CD14-positive monocyte (primary cell): ENCODE measurements at regions not wholly inside any gene's neighbourhood (a gene's known extent, or its start where the extent isn't known, plus 50 kb on each side); places are given as distances from the start of the nearest gene placed in this dataset.
"Not testable (repeated sequence)": the region's sequence is repeated elsewhere in the genome, so short reads cannot be mapped to it uniquely, and the experiment has no call there.

Experiments
- DNase-seq, 3 donors: peaks; one replicate each; pipeline ENCODE4 v3.0.0-alpha.2; 2011 to 2022
- H2AFZ ChIP-seq: 2 replicates; pipeline ENCODE4 v1.6.0; 2012; ENCODE audit warnings: mild to moderate bottlenecking, low read depth, low read length, inconsistent platforms; ENCODE audit not compliant: insufficient read depth, poor library complexity, severe bottlenecking
- H3K27ac ChIP-seq, 2 donors: 1 replicate in 1 of 2; 2 replicates in 1 of 2; pipeline ENCODE4 v1.5.1; 2012 to 2013; ENCODE audit warnings: low read length in 2 of 2, control low read depth in 1 of 2, inconsistent platforms in 1 of 2, low read depth in 1 of 2, mild to moderate bottlenecking in 1 of 2
- H3K27me3 ChIP-seq, 2 donors: one replicate each; pipeline versions ENCODE4 v1.6.0 to v1.6.1; 2011 to 2013; ENCODE audit warnings: low read length in 2 of 2; ENCODE audit not compliant: control insufficient read depth in 2 of 2, insufficient read depth in 2 of 2
- H3K36me3 ChIP-seq, 2 donors: replicated peaks in 1 of 2; 1 replicate in 1 of 2; 2 replicates in 1 of 2; pipeline versions ENCODE4 v1.5.1 to v1.6.1; 2012 to 2013; ENCODE audit warnings: low read length in 2 of 2, control low read depth in 1 of 2, inconsistent platforms in 1 of 2, mild to moderate bottlenecking in 1 of 2; ENCODE audit not compliant: insufficient read depth in 2 of 2, control insufficient read depth in 1 of 2
- H3K4me1 ChIP-seq, 2 donors: 1 replicate in 1 of 2; 2 replicates in 1 of 2; pipeline versions ENCODE4 v1.5.1 to v1.6.1; 2012 to 2013; ENCODE audit warnings: low read length in 2 of 2, control low read depth in 1 of 2, inconsistent platforms in 1 of 2, mild to moderate bottlenecking in 1 of 2, moderate library complexity in 1 of 2; ENCODE audit not compliant: insufficient read depth in 2 of 2, control insufficient read depth in 1 of 2
- H3K4me2 ChIP-seq: replicated peaks from 2 replicates; pipeline ENCODE3; 2012; ENCODE audit warnings: low read length, moderate library complexity, mild to moderate bottlenecking; ENCODE audit not compliant: poor library complexity, severe bottlenecking; ENCODE audit errors: extremely low read depth
- H3K4me3 ChIP-seq, 3 experiments: fragments of 200-600 bp in 1 of 3; sonication (generic) in 1 of 3; replicated peaks in 1 of 3; 1 replicate in 2 of 3; 2 replicates in 1 of 3; pipeline ENCODE4 v1.5.1; 2011 to 2013; ENCODE audit warnings: low read length in 3 of 3, mild to moderate bottlenecking in 3 of 3, control low read depth in 2 of 3, low read depth in 2 of 3, inconsistent platforms in 1 of 3, moderate library complexity in 1 of 3
- H3K79me2 ChIP-seq: 2 replicates; pipeline ENCODE4 v1.6.0; 2012; ENCODE audit warnings: mild to moderate bottlenecking, control low read depth, inconsistent platforms, low read length, moderate library complexity; ENCODE audit not compliant: insufficient read depth
- H3K9ac ChIP-seq: 2 replicates; pipeline ENCODE4 v1.6.0; 2017; ENCODE audit warnings: low read length, mild to moderate bottlenecking; ENCODE audit not compliant: insufficient read depth, poor library complexity, severe bottlenecking
- H3K9me3 ChIP-seq, 2 donors: replicated peaks in 1 of 2; 1 replicate in 1 of 2; 2 replicates in 1 of 2; pipeline versions ENCODE4 v1.5.1 to v1.6.1; 2012 to 2013; ENCODE audit warnings: low read length in 2 of 2, control low read depth in 1 of 2; ENCODE audit not compliant: control insufficient read depth in 1 of 2, insufficient read depth in 1 of 2
- H4K20me1 ChIP-seq: 2 replicates; pipeline ENCODE4 v1.6.0; 2012; ENCODE audit warnings: mild to moderate bottlenecking, low read length, control low read depth, moderate library complexity; ENCODE audit not compliant: insufficient read depth
- H3K27ac Mint-ChIP-seq, 7 donors: one replicate each; pipeline ENCODE4 v1.8.0; 2020; ENCODE audit warnings: mild to moderate bottlenecking in 7 of 7, mixed read lengths in 7 of 7, moderate library complexity in 6 of 7, inconsistent platforms in 2 of 7
- H3K27me3 Mint-ChIP-seq, 3 donors: one replicate each; pipeline ENCODE4 v1.8.0; 2021 to 2022; ENCODE audit warnings: low read depth in 3 of 3, mild to moderate bottlenecking in 3 of 3, mixed read lengths in 3 of 3, moderate library complexity in 3 of 3, inconsistent platforms in 1 of 3
- H3K36me3 Mint-ChIP-seq, 2 donors: one replicate each; pipeline ENCODE4 v1.8.0; 2020; ENCODE audit warnings: mixed read lengths in 2 of 2, inconsistent platforms in 1 of 2, mild to moderate bottlenecking in 1 of 2
- H3K4me1 Mint-ChIP-seq: one replicate; pipeline ENCODE4 v1.8.0; 2020; ENCODE audit warnings: mild to moderate bottlenecking, mixed read lengths
- H3K4me3 Mint-ChIP-seq, 2 donors: one replicate each; pipeline ENCODE4 v1.8.0; 2020; ENCODE audit warnings: mild to moderate bottlenecking in 2 of 2, mixed read lengths in 2 of 2, moderate library complexity in 1 of 2
- H3K9me3 Mint-ChIP-seq, 7 donors: one replicate each; pipeline ENCODE4 v1.8.0; 2020 to 2022; ENCODE audit warnings: mixed read lengths in 7 of 7, mild to moderate bottlenecking in 6 of 7, moderate library complexity in 6 of 7, inconsistent platforms in 2 of 7
- WGBS: methylation state at CpG from one replicate; pipeline ENCODE4 v1.1.5; 2013; ENCODE audit warnings: missing lambda C conversion rate; ENCODE audit not compliant: insufficient coverage; 5-methylcytosine and 5-hydroxymethylcytosine counted together
- intact Hi-C, 2 donors: fragments of 100-400 bp; cut with micrococcal nuclease; formaldehyde crosslinking; loops; one replicate each; pipeline versions ENCODE4 v1.15.0 to v1.15.1; 2023
- TF ChIP-seq, protein P1 (sequence below): fragments of 200-600 bp; IDR thresholded peaks from one replicate; pipeline ENCODE4 v1.8.0; 2022; ENCODE audit warnings: antibody characterized with exemption, mild to moderate bottlenecking

- intact Hi-C loops, result no loop called here
- H3K27ac Mint-ChIP-seq, result no peak overlapping the region
- H3K36me3 Mint-ChIP-seq, result no peaks in the 10 kb centered on the region
- Histone ChIP-seq H3K9ac (no peak overlapping the region), H2AFZ (no peak overlapping the region), H3K9me3 (no peaks in the 10 kb centered on the region), H3K27me3 (no peaks in the 10 kb centered on the region), H3K4me3 (no peak overlapping the region), H3K4me2 (no peak overlapping the region), H3K4me1 (peaks cover 12% of the 10 kb centered on the region in 2 donors), H4K20me1 (no peaks in the 10 kb centered on the region), H3K36me3 (no peaks in the 10 kb centered on the region), H3K27ac (no peak overlapping the region), H3K79me2 (no peaks in the 10 kb centered on the region)
- H3K4me3 Mint-ChIP-seq, result no peak overlapping the region
- WGBS, result no CpG with 5 or more reads among the region's 2 CpGs
- DNase-seq, result no peak
- TF ChIP-seq, protein P1, sequence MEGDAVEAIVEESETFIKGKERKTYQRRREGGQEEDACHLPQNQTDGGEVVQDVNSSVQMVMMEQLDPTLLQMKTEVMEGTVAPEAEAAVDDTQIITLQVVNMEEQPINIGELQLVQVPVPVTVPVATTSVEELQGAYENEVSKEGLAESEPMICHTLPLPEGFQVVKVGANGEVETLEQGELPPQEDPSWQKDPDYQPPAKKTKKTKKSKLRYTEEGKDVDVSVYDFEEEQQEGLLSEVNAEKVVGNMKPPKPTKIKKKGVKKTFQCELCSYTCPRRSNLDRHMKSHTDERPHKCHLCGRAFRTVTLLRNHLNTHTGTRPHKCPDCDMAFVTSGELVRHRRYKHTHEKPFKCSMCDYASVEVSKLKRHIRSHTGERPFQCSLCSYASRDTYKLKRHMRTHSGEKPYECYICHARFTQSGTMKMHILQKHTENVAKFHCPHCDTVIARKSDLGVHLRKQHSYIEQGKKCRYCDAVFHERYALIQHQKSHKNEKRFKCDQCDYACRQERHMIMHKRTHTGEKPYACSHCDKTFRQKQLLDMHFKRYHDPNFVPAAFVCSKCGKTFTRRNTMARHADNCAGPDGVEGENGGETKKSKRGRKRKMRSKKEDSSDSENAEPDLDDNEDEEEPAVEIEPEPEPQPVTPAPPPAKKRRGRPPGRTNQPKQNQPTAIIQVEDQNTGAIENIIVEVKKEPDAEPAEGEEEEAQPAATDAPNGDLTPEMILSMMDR, result no peak
- peaks cover 18% of the 10 kb centered on the region for H3K4me1 Mint-ChIP-seq
- H3K9me3 Mint-ChIP-seq, result peaks cover 0 to 4% (median 0%) of the 10 kb centered on the region in 7 donors
- H3K27me3 Mint-ChIP-seq, result peaks cover 2 to 6% (median 4%) of the 10 kb centered on the region in 3 donors
These were observed 68.3 kb upstream of the ABCD3 start for GRCh38 chr1:94349853-94350252.

DNA sequence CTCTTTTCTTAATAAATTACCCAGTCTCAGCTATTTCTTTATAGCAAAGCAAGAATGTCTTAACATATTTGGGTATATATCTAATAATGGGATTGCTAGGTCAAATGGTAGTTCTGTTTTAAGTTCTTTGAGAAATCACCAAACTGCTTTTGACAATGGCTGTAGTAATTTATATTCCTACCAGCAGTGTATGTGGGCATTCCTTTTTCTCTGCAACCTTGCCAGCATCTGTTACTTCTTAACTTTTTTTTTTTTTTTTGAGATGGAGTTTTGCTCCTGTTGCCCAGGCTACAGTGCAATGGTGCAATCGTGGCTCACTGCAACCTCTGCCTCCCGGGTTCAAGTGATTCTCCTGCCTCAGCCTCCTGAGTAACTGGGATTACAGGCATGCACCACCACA is 69.8 kb upstream of the ABCD3 start:
- H3K36me3 Mint-ChIP-seq, H3K4me3 Mint-ChIP-seq, H4K20me1 ChIP-seq, DNase-seq, H3K79me2 ChIP-seq, H2AFZ ChIP-seq, H3K9me3 Mint-ChIP-seq, H3K9ac ChIP-seq, intact Hi-C loops, H3K27me3 ChIP-seq, H3K27me3 Mint-ChIP-seq, H3K27ac ChIP-seq, H3K4me2 ChIP-seq, H3K9me3 ChIP-seq, H3K27ac Mint-ChIP-seq, H3K4me3 ChIP-seq, H3K36me3 ChIP-seq: not testable (repeated sequence)
- peaks cover 15 to 18% of the 10 kb centered on the region in 2 donors for H3K4me1 ChIP-seq
- H3K4me1 Mint-ChIP-seq, result peaks cover 28% of the 10 kb centered on the region
- WGBS, result no CpG with 5 or more reads among the region's 2 CpGs
